CD4-positive, CD25-positive, alpha-beta regulatory T cell (primary cell): ENCODE measurements at regions not wholly inside any gene's neighbourhood (a gene's known extent, or its start where the extent isn't known, plus 50 kb on each side); places are given as distances from the start of the nearest gene placed in this dataset.
"Not testable (repeated sequence)": the region's sequence is repeated elsewhere in the genome, so short reads cannot be mapped to it uniquely, and the experiment has no call there.

Experiments
- ATAC-seq, 2 donors: fragments of 150-1000 bp; cut with Tn5 transposase; one replicate each; pipeline ENCODE4 v1.10.0; 2021; ENCODE audit warnings: low read depth in 2 of 2, moderate number of reproducible peaks in 2 of 2, moderate library complexity in 1 of 2
- DNase-seq, 3 donors: peaks; one replicate each; pipeline versions ENCODE4 v3.0.0 to v3.0.0-alpha.2; 2012 to 2022; ENCODE audit warnings: mixed read lengths in 1 of 3
- H3K27ac ChIP-seq: one replicate; pipeline ENCODE4 v1.7.0; 2013; ENCODE audit warnings: mild to moderate bottlenecking, low read length; ENCODE audit not compliant: insufficient read depth, poor library complexity, severe bottlenecking
- H3K27me3 ChIP-seq: one replicate; pipeline ENCODE4 v1.7.0; 2013; ENCODE audit warnings: low read length; ENCODE audit not compliant: control insufficient read depth, insufficient read depth
- H3K36me3 ChIP-seq: one replicate; pipeline ENCODE4 v1.7.0; 2013; ENCODE audit warnings: mild to moderate bottlenecking, low read length, moderate library complexity; ENCODE audit not compliant: control insufficient read depth, insufficient read depth
- H3K4me1 ChIP-seq: 2 replicates; pipeline ENCODE4 v1.7.0; 2013; ENCODE audit warnings: mild to moderate bottlenecking, low read length; ENCODE audit not compliant: insufficient read depth, control insufficient read depth, poor library complexity, severe bottlenecking
- H3K4me3 ChIP-seq: one replicate; pipeline ENCODE4 v1.7.0; 2013; ENCODE audit warnings: low read depth, mild to moderate bottlenecking, low read length, moderate library complexity
- H3K9me3 ChIP-seq, 2 experiments: 1 replicate in 1 of 2; 2 replicates in 1 of 2; pipeline ENCODE4 v1.7.0; 2013; ENCODE audit warnings: low read length in 2 of 2, mild to moderate bottlenecking in 1 of 2, moderate library complexity in 1 of 2; ENCODE audit not compliant: control insufficient read depth in 2 of 2
- H3K27ac Mint-ChIP-seq, 3 donors: one replicate each; pipeline ENCODE4 v1.8.0; 2020 to 2022; ENCODE audit warnings: mild to moderate bottlenecking in 3 of 3, mixed read lengths in 3 of 3, moderate library complexity in 2 of 3
- H3K27me3 Mint-ChIP-seq: one replicate; pipeline ENCODE4 v1.8.0; 2022; ENCODE audit warnings: mild to moderate bottlenecking, mixed read lengths
- H3K36me3 Mint-ChIP-seq: one replicate; pipeline ENCODE4 v1.8.0; 2020; ENCODE audit warnings: mixed read lengths
- H3K4me1 Mint-ChIP-seq, 4 donors: one replicate each; pipeline ENCODE4 v1.8.0; 2020 to 2022; ENCODE audit warnings: mixed read lengths in 4 of 4, mild to moderate bottlenecking in 1 of 4
- H3K4me3 Mint-ChIP-seq, 4 donors: one replicate each; pipeline ENCODE4 v1.8.0; 2020 to 2022; ENCODE audit warnings: mild to moderate bottlenecking in 4 of 4, mixed read lengths in 4 of 4, moderate library complexity in 3 of 4
- H3K9me3 Mint-ChIP-seq, 7 donors: one replicate each; pipeline ENCODE4 v1.8.0; 2020 to 2022; ENCODE audit warnings: mixed read lengths in 7 of 7, mild to moderate bottlenecking in 3 of 7, moderate library complexity in 2 of 7

GRCh38 chr11:90434858-90435257, 212.0 kb upstream of the CHORDC1 start:
- ATAC-seq (no peak), DNase-seq (peak in 1 of 3 donors; percentile 5)
- Histone ChIP-seq H3K4me3 (no peak overlapping the region), H3K27me3 (no peaks in the 10 kb centered on the region), H3K36me3 (no peaks in the 10 kb centered on the region), H3K27ac (no peak overlapping the region), H3K4me1 (no peaks in the 10 kb centered on the region), H3K9me3 (no peaks in the 10 kb centered on the region)
- H3K9me3 Mint-ChIP-seq: peaks cover 0 to 1% (median 0%) of the 10 kb centered on the region in 7 donors
- no peak overlapping the region for H3K4me3 Mint-ChIP-seq
- no peaks in the 10 kb centered on the region for H3K4me1 Mint-ChIP-seq
- no peaks in the 10 kb centered on the region for H3K27me3 Mint-ChIP-seq
- H3K27ac Mint-ChIP-seq: no peak overlapping the region
- H3K36me3 Mint-ChIP-seq: no peaks in the 10 kb centered on the region

- Histone ChIP-seq H3K27ac (no peak overlapping the region), H3K4me1 (no peaks in the 10 kb centered on the region), H3K4me3 (no peak overlapping the region), H3K27me3 (no peaks in the 10 kb centered on the region), H3K36me3 (no peaks in the 10 kb centered on the region), H3K9me3 (no peaks in the 10 kb centered on the region)
- no peaks in the 10 kb centered on the region for H3K27me3 Mint-ChIP-seq
- H3K36me3 Mint-ChIP-seq: no peaks in the 10 kb centered on the region
- peaks cover 0 to 2% (median 0%) of the 10 kb centered on the region in 7 donors for H3K9me3 Mint-ChIP-seq
- H3K4me3 Mint-ChIP-seq: no peak overlapping the region
- no peak overlapping the region for H3K27ac Mint-ChIP-seq
- DNase-seq (no peak), ATAC-seq (no peak)
- no peaks in the 10 kb centered on the region for H3K4me1 Mint-ChIP-seq
Observed at GRCh38 chr11:90428836-90429235, 206.0 kb upstream of the CHORDC1 start.

- no peaks in the 10 kb centered on the region for H3K27me3 ChIP-seq
- Mint-ChIP-seq H3K27ac (no peak overlapping the region), H3K36me3 (no peaks in the 10 kb centered on the region), H3K9me3 (peaks cover 0 to 2% (median 0%) of the 10 kb centered on the region in 7 donors), H3K4me3 (no peak overlapping the region), H3K4me1 (no peaks in the 10 kb centered on the region), H3K27me3 (no peaks in the 10 kb centered on the region)
- no peaks in the 10 kb centered on the region for H3K9me3 ChIP-seq
- DNase-seq (no peak), ATAC-seq (no peak)
- H3K36me3 ChIP-seq: no peaks in the 10 kb centered on the region
- no peak overlapping the region for H3K4me3 ChIP-seq
- no peak overlapping the region for H3K27ac ChIP-seq
- H3K4me1 ChIP-seq: no peaks in the 10 kb centered on the region
Observed at GRCh38 chr11:90426442-90426841, 203.6 kb upstream of the CHORDC1 start.

- Histone ChIP-seq H3K4me1 (no peaks in the 10 kb centered on the region), H3K4me3 (no peak overlapping the region), H3K9me3 (no peaks in the 10 kb centered on the region), H3K27me3 (no peaks in the 10 kb centered on the region), H3K27ac (no peak overlapping the region), H3K36me3 (no peaks in the 10 kb centered on the region)
- H3K4me1 Mint-ChIP-seq: no peaks in the 10 kb centered on the region
- no peaks in the 10 kb centered on the region for H3K36me3 Mint-ChIP-seq
- H3K27ac Mint-ChIP-seq: no peak overlapping the region
- H3K9me3 Mint-ChIP-seq: peaks cover 0 to 2% (median 0%) of the 10 kb centered on the region in 7 donors
- H3K27me3 Mint-ChIP-seq: no peaks in the 10 kb centered on the region
- DNase-seq (no peak), ATAC-seq (no peak)
- no peak overlapping the region for H3K4me3 Mint-ChIP-seq
Observed at GRCh38 chr11:90423378-90423777, 200.5 kb upstream of the CHORDC1 start.

GRCh38 chr11:90422787-90423186, 199.9 kb upstream of the CHORDC1 start:
- H3K4me3 ChIP-seq, H3K27me3 ChIP-seq, H3K4me3 Mint-ChIP-seq, H3K36me3 ChIP-seq, H3K27ac Mint-ChIP-seq, H3K4me1 ChIP-seq, H3K9me3 Mint-ChIP-seq, H3K4me1 Mint-ChIP-seq, H3K27ac ChIP-seq, DNase-seq, H3K9me3 ChIP-seq, ATAC-seq, H3K36me3 Mint-ChIP-seq, H3K27me3 Mint-ChIP-seq: not testable (repeated sequence)

- ATAC-seq (no peak), DNase-seq (no peak)
- no peak overlapping the region for H3K4me3 Mint-ChIP-seq
- H3K27me3 Mint-ChIP-seq: peaks cover 4% of the 10 kb centered on the region
- no peaks in the 10 kb centered on the region for H3K4me1 Mint-ChIP-seq
- no peaks in the 10 kb centered on the region for H3K9me3 ChIP-seq
- no peaks in the 10 kb centered on the region for H3K4me1 ChIP-seq
- H3K27me3 ChIP-seq: no peaks in the 10 kb centered on the region
- H3K27ac ChIP-seq: no peak overlapping the region
- no peaks in the 10 kb centered on the region for H3K36me3 Mint-ChIP-seq
- H3K4me3 ChIP-seq: no peak overlapping the region
- no peaks in the 10 kb centered on the region for H3K36me3 ChIP-seq
- no peak overlapping the region for H3K27ac Mint-ChIP-seq
- H3K9me3 Mint-ChIP-seq: peaks cover 0 to 6% (median 0%) of the 10 kb centered on the region in 7 donors
Observed at GRCh38 chr11:90414221-90414620, 191.4 kb upstream of the CHORDC1 start.

- Mint-ChIP-seq H3K27ac (no peak overlapping the region), H3K27me3 (peaks cover 4% of the 10 kb centered on the region), H3K9me3 (peaks cover 0 to 1% (median 0%) of the 10 kb centered on the region in 7 donors), H3K36me3 (no peaks in the 10 kb centered on the region), H3K4me3 (no peak overlapping the region), H3K4me1 (no peaks in the 10 kb centered on the region)
- ATAC-seq: no peak
- Histone ChIP-seq H3K27ac (no peak overlapping the region), H3K36me3 (no peaks in the 10 kb centered on the region), H3K4me1 (no peaks in the 10 kb centered on the region), H3K9me3 (no peaks in the 10 kb centered on the region), H3K4me3 (no peak overlapping the region), H3K27me3 (no peaks in the 10 kb centered on the region)
- DNase-seq: no peak
Observed at GRCh38 chr11:90407350-90407749, 184.5 kb upstream of the CHORDC1 start.

GRCh38 chr11:90392692-90393091, 169.8 kb upstream of the CHORDC1 start:
- Histone ChIP-seq H3K27ac (no peak overlapping the region), H3K27me3 (no peaks in the 10 kb centered on the region), H3K4me3 (no peak overlapping the region), H3K36me3 (no peaks in the 10 kb centered on the region), H3K4me1 (no peaks in the 10 kb centered on the region), H3K9me3 (no peaks in the 10 kb centered on the region)
- DNase-seq (no peak), ATAC-seq (no peak)
- Mint-ChIP-seq H3K27ac (no peak overlapping the region), H3K4me3 (no peak overlapping the region), H3K4me1 (no peaks in the 10 kb centered on the region), H3K27me3 (no peaks in the 10 kb centered on the region), H3K36me3 (no peaks in the 10 kb centered on the region), H3K9me3 (peaks cover 0 to 2% (median 0%) of the 10 kb centered on the region in 7 donors)
